ENCODE measurements at regions not wholly inside any gene's neighbourhood (a gene's known extent, or its start where the extent isn't known, plus 50 kb on each side); places are given as distances from the start of the nearest gene placed in this dataset.

DNA sequence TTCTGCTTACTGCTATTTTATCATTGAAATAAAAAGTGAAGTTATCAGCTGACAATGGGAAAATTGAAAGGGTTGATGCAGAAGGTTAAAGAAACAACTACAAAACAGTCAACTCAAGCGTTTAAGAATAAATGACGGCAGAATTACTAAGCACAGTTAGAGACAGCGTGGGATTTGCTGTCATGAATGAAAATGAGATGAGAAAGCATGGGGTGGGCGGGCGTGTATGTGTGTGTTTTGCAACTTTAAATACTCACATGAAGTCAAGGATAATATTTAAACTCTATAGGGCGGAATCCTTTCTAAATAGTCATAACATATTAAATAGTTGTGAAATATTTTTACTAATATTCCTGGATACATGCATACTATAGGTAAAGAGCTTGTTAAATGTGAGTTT is 450.8 kb downstream of the ETV1 start:
- no peak for ATAC-seq
- TF ChIP-seq ZNF565 (CRISPR knock-in tag; conservative IDR thresholded peaks at IDR 0.05; ENCODE audit: low read depth) (no peak), ISL1 (CRISPR knock-in tag; IDR thresholded peaks at IDR 0.05) (no peak), ESRRG (CRISPR knock-in tag; IDR thresholded peaks at IDR 0.05) (no peak)
- TF ChIP-seq, protein P1, sequence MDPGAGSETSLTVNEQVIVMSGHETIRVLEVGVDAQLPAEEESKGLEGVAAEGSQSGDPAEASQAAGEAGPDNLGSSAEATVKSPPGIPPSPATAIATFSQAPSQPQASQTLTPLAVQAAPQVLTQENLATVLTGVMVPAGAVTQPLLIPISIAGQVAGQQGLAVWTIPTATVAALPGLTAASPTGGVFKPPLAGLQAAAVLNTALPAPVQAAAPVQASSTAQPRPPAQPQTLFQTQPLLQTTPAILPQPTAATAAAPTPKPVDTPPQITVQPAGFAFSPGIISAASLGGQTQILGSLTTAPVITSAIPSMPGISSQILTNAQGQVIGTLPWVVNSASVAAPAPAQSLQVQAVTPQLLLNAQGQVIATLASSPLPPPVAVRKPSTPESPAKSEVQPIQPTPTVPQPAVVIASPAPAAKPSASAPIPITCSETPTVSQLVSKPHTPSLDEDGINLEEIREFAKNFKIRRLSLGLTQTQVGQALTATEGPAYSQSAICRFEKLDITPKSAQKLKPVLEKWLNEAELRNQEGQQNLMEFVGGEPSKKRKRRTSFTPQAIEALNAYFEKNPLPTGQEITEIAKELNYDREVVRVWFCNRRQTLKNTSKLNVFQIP (CRISPR knock-in tag; IDR thresholded peaks at IDR 0.05; ENCODE audit: borderline replicate concordance, low read depth): no peak
- TF ChIP-seq, protein P2, sequence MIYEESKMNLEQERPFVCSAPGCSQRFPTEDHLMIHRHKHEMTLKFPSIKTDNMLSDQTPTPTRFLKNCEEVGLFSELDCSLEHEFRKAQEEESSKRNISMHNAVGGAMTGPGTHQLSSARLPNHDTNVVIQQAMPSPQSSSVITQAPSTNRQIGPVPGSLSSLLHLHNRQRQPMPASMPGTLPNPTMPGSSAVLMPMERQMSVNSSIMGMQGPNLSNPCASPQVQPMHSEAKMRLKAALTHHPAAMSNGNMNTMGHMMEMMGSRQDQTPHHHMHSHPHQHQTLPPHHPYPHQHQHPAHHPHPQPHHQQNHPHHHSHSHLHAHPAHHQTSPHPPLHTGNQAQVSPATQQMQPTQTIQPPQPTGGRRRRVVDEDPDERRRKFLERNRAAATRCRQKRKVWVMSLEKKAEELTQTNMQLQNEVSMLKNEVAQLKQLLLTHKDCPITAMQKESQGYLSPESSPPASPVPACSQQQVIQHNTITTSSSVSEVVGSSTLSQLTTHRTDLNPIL (CRISPR knock-in tag; IDR thresholded peaks at IDR 0.05; ENCODE audit: low read depth): no peak

DNA sequence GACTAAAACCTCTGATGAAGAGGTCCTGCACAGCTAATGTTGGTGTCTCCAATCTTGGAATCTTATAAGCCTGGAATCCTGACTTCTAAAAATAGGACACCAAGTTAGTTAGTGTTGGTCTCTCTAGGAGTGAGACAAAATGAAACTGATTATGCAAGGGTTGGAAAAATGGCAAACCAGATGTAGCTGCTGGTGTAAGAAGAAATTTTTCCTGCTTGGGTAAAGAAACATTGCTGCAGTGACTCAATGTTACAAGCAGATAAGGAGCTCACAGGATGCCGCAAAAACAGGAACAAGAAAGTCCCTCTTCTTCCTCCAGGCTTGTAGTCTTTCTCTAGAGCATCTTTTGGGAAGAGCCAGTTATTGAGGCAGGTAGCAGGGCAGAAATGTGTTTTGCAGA is 449.0 kb downstream of the ETV1 start:
- ATAC-seq: no peak
- TF ChIP-seq, protein P1 (CRISPR knock-in tag; IDR thresholded peaks at IDR 0.05; ENCODE audit: borderline replicate concordance, low read depth): no peak
- no peak for TF ChIP-seq PPARA (CRISPR knock-in tag; IDR thresholded peaks at IDR 0.05; ENCODE audit: borderline replicate concordance)
- no peak for TF ChIP-seq ZC3H10 (CRISPR knock-in tag; IDR thresholded peaks at IDR 0.05)
- no peak for TF ChIP-seq OSR1 (CRISPR knock-in tag; IDR thresholded peaks at IDR 0.05)
- no peak for TF ChIP-seq GLIS3 (CRISPR knock-in tag; IDR thresholded peaks at IDR 0.05)
- TF ChIP-seq, protein P2 (CRISPR knock-in tag; IDR thresholded peaks at IDR 0.05; ENCODE audit: low read depth): no peak
- no peak for TF ChIP-seq ZNF565 (CRISPR knock-in tag; conservative IDR thresholded peaks at IDR 0.05; ENCODE audit: low read depth)
- TF ChIP-seq, protein P3, sequence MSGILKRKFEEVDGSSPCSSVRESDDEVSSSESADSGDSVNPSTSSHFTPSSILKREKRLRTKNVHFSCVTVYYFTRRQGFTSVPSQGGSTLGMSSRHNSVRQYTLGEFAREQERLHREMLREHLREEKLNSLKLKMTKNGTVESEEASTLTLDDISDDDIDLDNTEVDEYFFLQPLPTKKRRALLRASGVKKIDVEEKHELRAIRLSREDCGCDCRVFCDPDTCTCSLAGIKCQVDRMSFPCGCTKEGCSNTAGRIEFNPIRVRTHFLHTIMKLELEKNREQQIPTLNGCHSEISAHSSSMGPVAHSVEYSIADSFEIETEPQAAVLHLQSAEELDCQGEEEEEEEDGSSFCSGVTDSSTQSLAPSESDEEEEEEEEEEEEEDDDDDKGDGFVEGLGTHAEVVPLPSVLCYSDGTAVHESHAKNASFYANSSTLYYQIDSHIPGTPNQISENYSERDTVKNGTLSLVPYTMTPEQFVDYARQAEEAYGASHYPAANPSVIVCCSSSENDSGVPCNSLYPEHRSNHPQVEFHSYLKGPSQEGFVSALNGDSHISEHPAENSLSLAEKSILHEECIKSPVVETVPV (CRISPR knock-in tag; IDR thresholded peaks at IDR 0.05): no peak
- TF ChIP-seq BACH2 (CRISPR knock-in tag; IDR thresholded peaks at IDR 0.05; ENCODE audit: borderline replicate concordance): no peak
- TF ChIP-seq ARNTL (CRISPR knock-in tag; IDR thresholded peaks at IDR 0.05; ENCODE audit: borderline replicate concordance, low read depth): no peak
- TF ChIP-seq, protein P4, sequence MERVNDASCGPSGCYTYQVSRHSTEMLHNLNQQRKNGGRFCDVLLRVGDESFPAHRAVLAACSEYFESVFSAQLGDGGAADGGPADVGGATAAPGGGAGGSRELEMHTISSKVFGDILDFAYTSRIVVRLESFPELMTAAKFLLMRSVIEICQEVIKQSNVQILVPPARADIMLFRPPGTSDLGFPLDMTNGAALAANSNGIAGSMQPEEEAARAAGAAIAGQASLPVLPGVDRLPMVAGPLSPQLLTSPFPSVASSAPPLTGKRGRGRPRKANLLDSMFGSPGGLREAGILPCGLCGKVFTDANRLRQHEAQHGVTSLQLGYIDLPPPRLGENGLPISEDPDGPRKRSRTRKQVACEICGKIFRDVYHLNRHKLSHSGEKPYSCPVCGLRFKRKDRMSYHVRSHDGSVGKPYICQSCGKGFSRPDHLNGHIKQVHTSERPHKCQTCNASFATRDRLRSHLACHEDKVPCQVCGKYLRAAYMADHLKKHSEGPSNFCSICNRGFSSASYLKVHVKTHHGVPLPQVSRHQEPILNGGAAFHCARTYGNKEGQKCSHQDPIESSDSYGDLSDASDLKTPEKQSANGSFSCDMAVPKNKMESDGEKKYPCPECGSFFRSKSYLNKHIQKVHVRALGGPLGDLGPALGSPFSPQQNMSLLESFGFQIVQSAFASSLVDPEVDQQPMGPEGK (CRISPR knock-in tag; IDR thresholded peaks at IDR 0.05; ENCODE audit: borderline replicate concordance): no peak
- TF ChIP-seq, protein P5, sequence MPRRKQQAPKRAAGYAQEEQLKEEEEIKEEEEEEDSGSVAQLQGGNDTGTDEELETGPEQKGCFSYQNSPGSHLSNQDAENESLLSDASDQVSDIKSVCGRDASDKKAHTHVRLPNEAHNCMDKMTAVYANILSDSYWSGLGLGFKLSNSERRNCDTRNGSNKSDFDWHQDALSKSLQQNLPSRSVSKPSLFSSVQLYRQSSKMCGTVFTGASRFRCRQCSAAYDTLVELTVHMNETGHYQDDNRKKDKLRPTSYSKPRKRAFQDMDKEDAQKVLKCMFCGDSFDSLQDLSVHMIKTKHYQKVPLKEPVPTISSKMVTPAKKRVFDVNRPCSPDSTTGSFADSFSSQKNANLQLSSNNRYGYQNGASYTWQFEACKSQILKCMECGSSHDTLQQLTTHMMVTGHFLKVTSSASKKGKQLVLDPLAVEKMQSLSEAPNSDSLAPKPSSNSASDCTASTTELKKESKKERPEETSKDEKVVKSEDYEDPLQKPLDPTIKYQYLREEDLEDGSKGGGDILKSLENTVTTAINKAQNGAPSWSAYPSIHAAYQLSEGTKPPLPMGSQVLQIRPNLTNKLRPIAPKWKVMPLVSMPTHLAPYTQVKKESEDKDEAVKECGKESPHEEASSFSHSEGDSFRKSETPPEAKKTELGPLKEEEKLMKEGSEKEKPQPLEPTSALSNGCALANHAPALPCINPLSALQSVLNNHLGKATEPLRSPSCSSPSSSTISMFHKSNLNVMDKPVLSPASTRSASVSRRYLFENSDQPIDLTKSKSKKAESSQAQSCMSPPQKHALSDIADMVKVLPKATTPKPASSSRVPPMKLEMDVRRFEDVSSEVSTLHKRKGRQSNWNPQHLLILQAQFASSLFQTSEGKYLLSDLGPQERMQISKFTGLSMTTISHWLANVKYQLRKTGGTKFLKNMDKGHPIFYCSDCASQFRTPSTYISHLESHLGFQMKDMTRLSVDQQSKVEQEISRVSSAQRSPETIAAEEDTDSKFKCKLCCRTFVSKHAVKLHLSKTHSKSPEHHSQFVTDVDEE (CRISPR knock-in tag; IDR thresholded peaks at IDR 0.05): no peak
- no peak for TF ChIP-seq ZFP3 (CRISPR knock-in tag; IDR thresholded peaks at IDR 0.05)
- TF ChIP-seq CSDC2 (CRISPR knock-in tag; IDR thresholded peaks at IDR 0.05): no peak
- no peak for TF ChIP-seq TCF4 (CRISPR knock-in tag; IDR thresholded peaks at IDR 0.05; ENCODE audit: borderline replicate concordance)
- TF ChIP-seq TOX (CRISPR knock-in tag; IDR thresholded peaks at IDR 0.05; ENCODE audit: borderline replicate concordance): no peak
- no peak for TF ChIP-seq ESRRG (CRISPR knock-in tag; IDR thresholded peaks at IDR 0.05)
- no peak for TF ChIP-seq ISL1 (CRISPR knock-in tag; IDR thresholded peaks at IDR 0.05)
- no peak for TF ChIP-seq ZNF8 (CRISPR knock-in tag; IDR thresholded peaks at IDR 0.05)

All from SK-N-SH treated with all-trans-retinoic acid at 6 μM for 48 hours (cell line).